ENCODE measurements at regions not wholly inside any gene's neighbourhood (a gene's known extent, or its start where the extent isn't known, plus 50 kb on each side); places are given as distances from the start of the nearest gene placed in this dataset.

DNA sequence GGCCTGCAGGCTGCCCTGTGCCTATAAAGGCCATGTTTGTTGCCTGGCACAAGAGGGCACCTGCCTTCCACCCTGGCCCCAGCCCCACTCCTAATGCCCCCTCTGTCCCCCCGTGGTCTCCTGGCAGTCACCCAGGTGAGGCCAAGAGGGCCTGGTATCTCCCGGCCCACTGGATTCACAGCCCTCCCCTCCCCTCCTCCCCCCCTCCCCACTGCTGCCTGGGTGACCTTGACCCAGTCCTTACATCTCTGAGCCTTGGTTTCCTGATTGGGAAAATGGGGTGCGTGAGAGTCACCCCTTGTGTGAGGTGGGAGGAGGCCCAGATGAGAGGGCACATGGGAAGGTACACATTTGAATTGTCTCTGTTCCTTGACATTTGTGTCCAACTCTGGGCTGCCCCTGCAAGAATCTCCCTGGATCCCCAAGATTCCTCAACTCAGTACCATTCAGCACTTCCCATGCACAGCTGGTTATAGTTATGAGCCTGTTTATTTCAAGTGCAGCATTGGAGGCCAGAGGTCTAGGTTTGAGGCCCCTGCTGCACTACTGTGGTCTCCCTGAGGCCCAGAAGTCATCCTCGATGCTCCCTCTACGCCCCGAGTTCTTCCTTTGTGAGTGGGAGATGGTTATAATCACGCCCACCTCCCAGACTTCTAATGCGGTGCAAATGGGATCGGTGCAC is 58.9 kb downstream of the TMEM270 start:
- no peak overlapping the region for H2BK20ac ChIP-seq (ENCODE audit: low read depth, low read length)
- H3K4me3 ChIP-seq (ENCODE audit: insufficient read depth, low read depth, low read length), result no peak overlapping the region
- POLR2A ChIA-PET (ENCODE audit: unreplicated experiment), result no interaction called here
- no peak overlapping the region for H3K23ac ChIP-seq (ENCODE audit: low read depth, low read length)
- no peak overlapping the region for H3K4me2 ChIP-seq (ENCODE audit: low read depth, low read length)
- CTCF ChIA-PET, result no interaction called here
- no peak overlapping the region for H3K18ac ChIP-seq (ENCODE audit: low read depth, low read length)
- no peak overlapping the region for H3K9ac ChIP-seq (ENCODE audit: low read depth, low read length)
- H3K9me1 ChIP-seq (ENCODE audit: insufficient read depth, low read length), result no peaks in the 10 kb centered on the region
- intact Hi-C loops (cut with micrococcal nuclease), result no loop called here
- peaks cover 2% of the 10 kb centered on the region; the same call in 1 of the 2 replicates for H3K4me1 ChIP-seq (ENCODE audit: control insufficient read depth, insufficient read depth, low read length)
- H3K79me1 ChIP-seq (ENCODE audit: low read depth in 1 of 2, low read length in 2 of 2), result no peaks in the 10 kb centered on the region
- H3K27me3 ChIP-seq (ENCODE audit: control insufficient read depth, insufficient read depth, low read length), result peaks cover 15% of the 10 kb centered on the region
- H2AK5ac ChIP-seq (ENCODE audit: low read depth, low read length), result no peak overlapping the region
- H3K56ac ChIP-seq (ENCODE audit: extremely low read depth, insufficient read depth, low read length), result no peak overlapping the region
- no peak for TF ChIP-seq FOS (IDR thresholded peaks at IDR 0.05; ENCODE audit: low read depth, low read length)
- TF ChIP-seq RAD21 (IDR thresholded peaks at IDR 0.05; ENCODE audit: low read length), result no peak
- no peak for TF ChIP-seq MAFK (IDR thresholded peaks at IDR 0.05; ENCODE audit: low read depth, low read length)
- no peak for TF ChIP-seq BHLHE40 (IDR thresholded peaks at IDR 0.05; ENCODE audit: low read depth, low read length)
- no peak for TF ChIP-seq CEBPB (IDR thresholded peaks at IDR 0.05; ENCODE audit: low read depth, low read length)
- no peak for TF ChIP-seq MXI1 (IDR thresholded peaks at IDR 0.05; ENCODE audit: borderline replicate concordance, low read depth, low read length)
- dilution Hi-C loops (cut with HindIII; ENCODE audit: low sequenced_read_pairs, unreplicated experiment), result no loop called here
- DNase-seq, result no peak
- no peak overlapping the region for H2AFZ ChIP-seq (replicated peaks; ENCODE audit: low read length, poor library complexity)
- no peak overlapping the region for H2BK5ac ChIP-seq (ENCODE audit: low read depth, low read length, poor library complexity, severe bottlenecking)
- in situ Hi-C loops (cut with MboI; ENCODE audit: low sequenced_read_pairs), result no loop called here
- no peak; the same call in 1 of the 2 replicates for ATAC-seq (ENCODE audit: low read depth)
- no peak overlapping the region for H4K8ac ChIP-seq (ENCODE audit: low read depth in 2 of 2, low read length in 2 of 2)
- no peaks in the 10 kb centered on the region for H3K36me3 ChIP-seq (ENCODE audit: control insufficient read depth, insufficient read depth, low read length)
- H4K20me1 ChIP-seq (ENCODE audit: insufficient read depth, low read length), result no peaks in the 10 kb centered on the region
- H3K9me3 ChIP-seq (ENCODE audit: control insufficient read depth, insufficient read depth, low read length), result no peaks in the 10 kb centered on the region
- BruUV-seq (replicated peaks), result no TSS peak
- no peak overlapping the region for H3K4ac ChIP-seq (ENCODE audit: low read depth, low read length)
- no peak overlapping the region for H4K5ac ChIP-seq (ENCODE audit: low read depth, low read length)
- no peak overlapping the region for H3K14ac ChIP-seq (replicated peaks; ENCODE audit: low read depth, low read length)
- H4K91ac ChIP-seq (ENCODE audit: insufficient read depth, low read depth, low read length), result no peak overlapping the region
- H2AK9ac ChIP-seq (replicated peaks; ENCODE audit: low read depth, low read length, poor library complexity), result no peak overlapping the region
- no peak overlapping the region for H3K27ac ChIP-seq (ENCODE audit: insufficient read depth, low read length)
- H2BK120ac ChIP-seq (ENCODE audit: low read depth, low read length), result no peak overlapping the region
- no peak overlapping the region for H2BK15ac ChIP-seq (ENCODE audit: low read depth, low read length)
- no CpG with 5 or more reads among the region's 9 CpGs for WGBS, 2 experiments (ENCODE audit: extremely low coverage in 2 of 2, insufficient read length in 1 of 2)

All from IMR-90 (cell line).